Gastroesophageal sphincter (tissue), 4 donors: ENCODE measurements at regions not wholly inside any gene's neighbourhood (a gene's known extent, or its start where the extent isn't known, plus 50 kb on each side); places are given as distances from the start of the nearest gene placed in this dataset.

Experiments used
- ATAC-seq: fragments of 150-250 bp; one replicate; pipeline ENCODE4 v1.9.1; 2016; ENCODE audit warnings: mild to moderate bottlenecking, moderate library complexity
- H3K27ac ChIP-seq, 4 donors: fragments of 200-600 bp; sonication (generic) in 3 of 4; 1 replicate in 3 of 4; 2 replicates in 1 of 4; pipeline ENCODE4 v1.5.1; 2016 to 2019
- H3K27me3 ChIP-seq: fragments of 200-600 bp; sonication (generic); one replicate; pipeline ENCODE4 v1.5.1; 2019
- H3K36me3 ChIP-seq, 2 donors: fragments of 200-600 bp; sonication (generic); one replicate each; pipeline ENCODE4 v1.5.1; 2019; ENCODE audit warnings: control low read depth in 1 of 2
- H3K4me1 ChIP-seq, 3 donors: fragments of 200-600 bp; sonication (generic); 1 replicate in 2 of 3; 2 replicates in 1 of 3; pipeline ENCODE4 v1.5.1; 2016 to 2019; ENCODE audit warnings: control low read depth in 2 of 3
- H3K4me3 ChIP-seq, 2 donors: fragments of 200-600 bp; sonication (generic); one replicate each; pipeline ENCODE4 v1.5.1; 2019; ENCODE audit warnings: mild to moderate bottlenecking in 1 of 2, moderate library complexity in 1 of 2
- H3K9me3 ChIP-seq, 3 donors: fragments of 200-600 bp; sonication (generic); one replicate each; pipeline ENCODE4 v1.5.1; 2017 to 2019; ENCODE audit warnings: control low read depth in 2 of 3
- CTCF ChIP-seq, 4 experiments: fragments of 200-600 bp in 2 of 4; fragments of 450-650 bp in 2 of 4; sonication (generic) in 1 of 4; IDR thresholded peaks; one replicate each; pipeline ENCODE4 v1.5.1; 2017 to 2019; ENCODE audit warnings: antibody characterized with exemption in 4 of 4, mild to moderate bottlenecking in 2 of 4, moderate library complexity in 2 of 4
- EP300 ChIP-seq: sonication (generic); formaldehyde crosslinking; IDR thresholded peaks from one replicate; pipeline ENCODE4 v1.6.1; 2017; ENCODE audit warnings: antibody characterized with exemption, mild to moderate bottlenecking
- POLR2A ChIP-seq, 2 donors: fragments of 450-650 bp; IDR thresholded peaks; one replicate each; pipeline ENCODE4 v1.6.1; 2017; ENCODE audit warnings: antibody characterized with exemption in 2 of 2, mild to moderate bottlenecking in 2 of 2, moderate library complexity in 1 of 2
- POLR2AphosphoS5 ChIP-seq: sonication (generic); formaldehyde crosslinking; IDR thresholded peaks from one replicate; pipeline ENCODE4 v1.6.1; 2017; ENCODE audit warnings: antibody characterized with exemption
- WGBS, 2 donors: methylation state at CpG; one replicate each; pipeline ENCODE4 v1.1.5; 2018; ENCODE audit warnings: low coverage in 1 of 2; 5-methylcytosine and 5-hydroxymethylcytosine counted together

- Histone ChIP-seq H3K9me3 (peaks cover 0 to 8% (median 3%) of the 10 kb centered on the region in 3 donors), H3K4me1 (peaks cover 2 to 23% (median 5%) of the 10 kb centered on the region in 3 donors), H3K27ac (no peak overlapping the region), H3K4me3 (no peak overlapping the region), H3K36me3 (no peaks in the 10 kb centered on the region), H3K27me3 (no peaks in the 10 kb centered on the region)
- 97 to 100% methylated on average over 1 to 5 of the region's 13 CpGs for WGBS, 2 donors
- TF ChIP-seq CTCF (IDR thresholded peaks at IDR 0.05) (no peak), POLR2A (IDR thresholded peaks at IDR 0.05) (no peak), EP300 (no peak), POLR2AphosphoS5 (no peak)
- no peak for ATAC-seq
Measured at GRCh38 chr2:188890755-188891154, 83.4 kb upstream of the COL3A1 start.

GRCh38 chr2:188892636-188893035, 81.5 kb upstream of the COL3A1 start:
- no peak overlapping the region for H3K27ac ChIP-seq
- no peaks in the 10 kb centered on the region for H3K27me3 ChIP-seq
- H3K9me3 ChIP-seq: peaks cover 0 to 8% (median 3%) of the 10 kb centered on the region in 3 donors
- peaks cover 6 to 38% (median 7%) of the 10 kb centered on the region in 3 donors for H3K4me1 ChIP-seq
- no peak for ATAC-seq
- H3K4me3 ChIP-seq: no peak overlapping the region
- TF ChIP-seq EP300 (no peak), POLR2A (IDR thresholded peaks at IDR 0.05) (no peak), POLR2AphosphoS5 (no peak), CTCF (IDR thresholded peaks at IDR 0.05) (no peak)
- WGBS, 2 donors: 9 to 33% methylated on average over 1 of the region's 1 CpG
- no peaks in the 10 kb centered on the region for H3K36me3 ChIP-seq

GRCh38 chr2:188893972-188894371, 80.2 kb upstream of the COL3A1 start:
- no peak for ATAC-seq
- H3K36me3 ChIP-seq: no peaks in the 10 kb centered on the region
- TF ChIP-seq POLR2A (IDR thresholded peaks at IDR 0.05): no peak
- TF ChIP-seq CTCF (IDR thresholded peaks at IDR 0.05): no peak
- no peak for TF ChIP-seq EP300
- no peak for TF ChIP-seq POLR2AphosphoS5
- H3K27ac ChIP-seq: no peak overlapping the region
- WGBS, 2 donors: 26 to 36% methylated on average over 2 of the region's 2 CpGs
- H3K4me1 ChIP-seq: peaks cover 9 to 45% (median 11%) of the 10 kb centered on the region in 3 donors
- no peak overlapping the region for H3K4me3 ChIP-seq
- H3K27me3 ChIP-seq: no peaks in the 10 kb centered on the region
- H3K9me3 ChIP-seq: peaks cover 0 to 4% (median 2%) of the 10 kb centered on the region in 3 donors

GRCh38 chr2:188894979-188895378, 79.2 kb upstream of the COL3A1 start:
- H3K27ac ChIP-seq: no peak overlapping the region
- H3K27me3 ChIP-seq: no peaks in the 10 kb centered on the region
- no peaks in the 10 kb centered on the region for H3K36me3 ChIP-seq
- TF ChIP-seq POLR2A (IDR thresholded peaks at IDR 0.05) (no peak), POLR2AphosphoS5 (no peak), CTCF (IDR thresholded peaks at IDR 0.05) (no peak), EP300 (no peak)
- no peaks in the 10 kb centered on the region for H3K9me3 ChIP-seq
- ATAC-seq: no peak
- peaks cover 9 to 45% (median 11%) of the 10 kb centered on the region in 3 donors for H3K4me1 ChIP-seq
- H3K4me3 ChIP-seq: no peak overlapping the region

- ATAC-seq: no peak
- H3K27ac ChIP-seq: peak overlapping the region; percentile 52 to 71 (median 60)
Measured at GRCh38 chr2:188897096-188897495, 77.1 kb upstream of the COL3A1 start.

More at GRCh38 chr2:188897096-188897495, 77.1 kb upstream of the COL3A1 start:
- TF ChIP-seq POLR2AphosphoS5 (peak; percentile 24), CTCF (IDR thresholded peaks at IDR 0.05) (no peak)
- peaks cover 9 to 41% (median 11%) of the 10 kb centered on the region in 3 donors for H3K4me1 ChIP-seq
- WGBS, 2 donors: 12 to 23% methylated on average over 3 of the region's 3 CpGs
- H3K36me3 ChIP-seq: no peaks in the 10 kb centered on the region
- no peaks in the 10 kb centered on the region for H3K27me3 ChIP-seq
- H3K9me3 ChIP-seq: no peaks in the 10 kb centered on the region
- H3K4me3 ChIP-seq: no peak overlapping the region
